SK-N-SH treated with all-trans-retinoic acid at 6 μM for 48 hours (cell line): ENCODE measurements at regions not wholly inside any gene's neighbourhood (a gene's known extent, or its start where the extent isn't known, plus 50 kb on each side); places are given as distances from the start of the nearest gene placed in this dataset.
"Not testable (repeated sequence)": the region's sequence is repeated elsewhere in the genome, so short reads cannot be mapped to it uniquely, and the experiment has no call there.

ENCODE experiments used
- ATAC-seq: fragments of 200-7000 bp; cut with Tn5 transposase; 3 replicates; pipeline ENCODE4 v1.9.1; 2020; ENCODE audit warnings: mild to moderate bottlenecking, moderate library complexity
- BACH2 ChIP-seq: fragments of 250-450 bp; sonication (Bioruptor Pico); IDR thresholded peaks from 2 replicates; pipeline ENCODE4 v1.9.0; 2021; ENCODE audit warnings: mild to moderate bottlenecking, borderline replicate concordance
- CREB5 ChIP-seq: fragments of 250-450 bp; sonication (Bioruptor Pico); IDR thresholded peaks from 2 replicates; pipeline ENCODE4 v1.5.1; 2020; ENCODE audit warnings: low read depth, mild to moderate bottlenecking, moderate library complexity
- CSDC2 ChIP-seq: fragments of 250-450 bp; sonication (Bioruptor Pico); IDR thresholded peaks from 2 replicates; pipeline ENCODE4 v1.5.0; 2020; ENCODE audit warnings: mild to moderate bottlenecking, moderate library complexity
- GLIS3 ChIP-seq: fragments of 250-450 bp; sonication (Bioruptor Pico); IDR thresholded peaks from 2 replicates; pipeline ENCODE4 v1.5.0; 2020; ENCODE audit warnings: mild to moderate bottlenecking, moderate library complexity
- ISL1 ChIP-seq: fragments of 250-450 bp; sonication (Bioruptor Pico); IDR thresholded peaks from 2 replicates; pipeline ENCODE4 v2.1.2; 2022; ENCODE audit warnings: mild to moderate bottlenecking, moderate library complexity
- OSR1 ChIP-seq: fragments of 250-450 bp; sonication (Bioruptor Pico); IDR thresholded peaks from 2 replicates; pipeline ENCODE4 v1.8.0; 2022; ENCODE audit warnings: moderate library complexity, mild to moderate bottlenecking, inconsistent platforms
- PPARA ChIP-seq: fragments of 250-450 bp; sonication (Bioruptor Pico); IDR thresholded peaks from 2 replicates; pipeline ENCODE4 v1.5.0; 2020; ENCODE audit warnings: mild to moderate bottlenecking, borderline replicate concordance
- RARB ChIP-seq: fragments of 250-450 bp; sonication (Bioruptor Pico); IDR thresholded peaks from 2 replicates; pipeline ENCODE4 v1.8.0; 2021; ENCODE audit warnings: mild to moderate bottlenecking, moderate library complexity
- SNAI2 ChIP-seq: fragments of 250-450 bp; sonication (Bioruptor Pico); IDR thresholded peaks from 2 replicates; pipeline ENCODE4 v1.5.0; 2020; ENCODE audit warnings: mild to moderate bottlenecking, moderate library complexity
- TCF4 ChIP-seq: fragments of 250-450 bp; sonication (Bioruptor Pico); IDR thresholded peaks from 2 replicates; pipeline ENCODE4 v1.8.0; 2021; ENCODE audit warnings: mild to moderate bottlenecking, moderate library complexity, borderline replicate concordance
- TOX ChIP-seq: fragments of 250-450 bp; sonication (Bioruptor Pico); IDR thresholded peaks from 2 replicates; pipeline ENCODE4 v1.8.0; 2021; ENCODE audit warnings: mild to moderate bottlenecking, moderate library complexity, borderline replicate concordance
- TSHZ2 ChIP-seq: fragments of 250-450 bp; sonication (Bioruptor Pico); IDR thresholded peaks from 2 replicates; pipeline ENCODE4 v1.5.0; 2020; ENCODE audit warnings: mild to moderate bottlenecking, moderate library complexity
- ZC3H10 ChIP-seq: fragments of 250-450 bp; sonication (Bioruptor Pico); IDR thresholded peaks from 2 replicates; pipeline ENCODE4 v1.5.1; 2021; ENCODE audit warnings: mild to moderate bottlenecking, moderate library complexity
- ZFP3 ChIP-seq: fragments of 250-450 bp; sonication (Bioruptor Pico); IDR thresholded peaks from 2 replicates; pipeline ENCODE4 v1.5.0; 2020; ENCODE audit warnings: mild to moderate bottlenecking, moderate library complexity
- ZNF565 ChIP-seq: fragments of 450-650 bp; formaldehyde crosslinking; conservative IDR thresholded peaks from 2 replicates; pipeline ENCODE4 v1.5.0; 2020; ENCODE audit warnings: low read depth, mild to moderate bottlenecking, moderate library complexity
- ZNF70 ChIP-seq: fragments of 450-650 bp; formaldehyde crosslinking; IDR thresholded peaks from 2 replicates; pipeline ENCODE4 v1.5.0; 2020; ENCODE audit warnings: mild to moderate bottlenecking, moderate library complexity
- TF ChIP-seq, protein P1 (sequence below): fragments of 250-450 bp; sonication (Bioruptor Pico); IDR thresholded peaks from 2 replicates; pipeline ENCODE4 v1.8.0; 2021; ENCODE audit warnings: low read depth, mild to moderate bottlenecking, moderate library complexity, borderline replicate concordance
- TF ChIP-seq, protein P2 (sequence below): fragments of 250-450 bp; sonication (Bioruptor Pico); IDR thresholded peaks from 2 replicates; pipeline ENCODE4 v1.5.1; 2021; ENCODE audit warnings: mild to moderate bottlenecking, moderate library complexity

GRCh38 chr4:128427832-128428366 is 140.3 kb upstream of the PGRMC2 start:
- peak; percentile 99 for ATAC-seq
- TF ChIP-seq CSDC2 (CRISPR knock-in tag) (no peak), ISL1 (CRISPR knock-in tag) (0 out of 2 replicates have a peak, but pooled peaks have one; percentile 8)
- TF ChIP-seq, all 23 proteins: peak for 1

DNA sequence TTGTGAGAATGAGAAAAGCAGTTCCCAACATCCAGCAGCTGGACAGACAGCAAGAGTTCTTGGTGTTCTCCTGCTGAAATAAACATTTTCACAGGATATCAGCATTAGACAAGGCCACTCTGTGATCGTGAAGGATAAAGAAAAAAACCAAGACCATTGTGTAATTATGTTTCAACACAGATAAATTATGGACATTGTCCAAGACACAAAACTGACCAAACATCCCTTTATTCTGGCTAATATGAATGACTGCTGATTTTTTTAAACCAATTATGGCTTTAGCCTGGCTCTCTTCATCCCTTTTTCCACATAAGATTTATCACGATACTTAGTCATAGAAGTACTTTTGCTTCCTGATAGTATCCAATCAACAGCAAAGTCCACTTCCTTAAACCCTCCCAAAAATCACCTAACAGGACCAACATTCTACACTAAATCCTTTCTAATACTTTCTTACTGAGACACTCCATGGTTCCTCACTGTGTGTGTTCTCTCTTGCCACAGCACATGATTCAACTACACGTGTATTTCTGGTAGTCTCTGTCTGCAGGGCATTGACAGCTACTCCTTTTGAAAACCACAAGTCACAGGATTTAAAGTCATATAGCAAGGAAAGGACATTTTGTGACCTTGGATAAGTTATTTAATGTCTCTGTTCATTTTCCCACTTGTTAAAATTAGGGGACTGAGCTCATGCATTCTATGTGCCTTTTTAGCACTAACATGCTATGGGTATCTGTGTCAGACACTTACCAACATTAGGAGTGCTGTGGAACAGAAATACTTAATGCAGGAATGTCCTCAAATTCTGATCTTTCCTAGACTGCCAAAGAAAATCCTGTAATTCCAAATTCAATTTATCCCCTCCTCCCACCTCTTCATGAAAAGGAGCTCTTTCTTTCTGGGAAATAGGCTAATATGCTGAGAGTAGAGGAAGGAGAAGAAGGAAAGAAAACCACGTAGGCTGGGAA is 137.2 kb upstream of the PGRMC2 start:
- no peak for ATAC-seq
- TF ChIP-seq ZNF70 (CRISPR knock-in tag) (no peak), ISL1 (CRISPR knock-in tag) (0 out of 2 replicates have a peak, but pooled peaks have one; percentile 6), OSR1 (CRISPR knock-in tag) (no peak), ZNF565 (CRISPR knock-in tag) (no peak), SNAI2 (CRISPR knock-in tag) (no peak)
- TF ChIP-seq, all 23 proteins: peak for 1

DNA sequence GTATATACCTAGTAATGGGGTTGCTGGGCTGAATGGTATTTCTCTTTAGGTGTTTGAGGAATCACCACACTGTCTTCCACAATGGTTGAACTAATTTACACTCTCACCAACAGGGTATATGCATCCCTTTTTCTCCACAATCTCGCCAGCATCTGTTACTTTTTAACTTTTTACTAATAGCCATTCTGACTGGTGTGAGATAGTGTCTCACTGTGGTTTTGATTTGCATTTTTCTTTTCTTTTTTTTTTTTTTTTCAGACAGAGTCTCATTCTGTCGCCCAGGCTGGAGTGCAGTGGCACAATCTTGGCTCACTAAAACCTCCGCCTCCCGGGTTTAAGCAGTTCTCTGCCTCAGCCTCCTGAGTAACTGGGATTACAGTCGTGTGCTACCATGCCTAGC is 134.7 kb upstream of the PGRMC2 start:
- not testable (repeated sequence) for ATAC-seq

DNA sequence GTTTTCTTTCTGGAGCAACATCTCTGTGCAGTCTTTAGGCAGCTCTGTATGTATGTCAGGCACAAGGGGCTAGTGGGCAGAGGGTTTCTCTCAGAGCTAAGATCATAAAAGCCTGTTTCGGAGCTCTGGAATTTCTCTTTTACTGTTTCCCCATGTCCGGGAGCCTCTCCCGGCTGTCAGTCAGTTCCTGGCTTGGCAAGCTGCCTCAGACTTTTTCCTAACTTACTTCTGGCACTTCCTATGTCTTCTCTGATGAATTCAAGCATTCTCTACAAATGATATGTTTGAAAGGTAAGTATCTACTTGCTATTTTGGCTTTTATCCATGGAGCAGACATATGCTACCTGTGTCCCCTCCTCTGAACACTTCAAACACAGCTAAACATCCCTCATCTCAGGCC is 129.3 kb upstream of the PGRMC2 start:
- no peak; the same call in 2 of the 3 replicates for ATAC-seq
- TF ChIP-seq TSHZ2 (CRISPR knock-in tag) (no peak), ZFP3 (CRISPR knock-in tag) (no peak), ISL1 (CRISPR knock-in tag) (no peak), SNAI2 (CRISPR knock-in tag) (no peak), BACH2 (CRISPR knock-in tag) (no peak), RARB (CRISPR knock-in tag) (no peak), TOX (no peak), PPARA (CRISPR knock-in tag) (no peak), ZC3H10 (CRISPR knock-in tag) (no peak), CREB5 (CRISPR knock-in tag) (no peak), OSR1 (CRISPR knock-in tag) (no peak), GLIS3 (no peak), ZNF70 (CRISPR knock-in tag) (no peak), TCF4 (CRISPR knock-in tag) (no peak), CSDC2 (CRISPR knock-in tag) (no peak)
- TF ChIP-seq, protein P1, sequence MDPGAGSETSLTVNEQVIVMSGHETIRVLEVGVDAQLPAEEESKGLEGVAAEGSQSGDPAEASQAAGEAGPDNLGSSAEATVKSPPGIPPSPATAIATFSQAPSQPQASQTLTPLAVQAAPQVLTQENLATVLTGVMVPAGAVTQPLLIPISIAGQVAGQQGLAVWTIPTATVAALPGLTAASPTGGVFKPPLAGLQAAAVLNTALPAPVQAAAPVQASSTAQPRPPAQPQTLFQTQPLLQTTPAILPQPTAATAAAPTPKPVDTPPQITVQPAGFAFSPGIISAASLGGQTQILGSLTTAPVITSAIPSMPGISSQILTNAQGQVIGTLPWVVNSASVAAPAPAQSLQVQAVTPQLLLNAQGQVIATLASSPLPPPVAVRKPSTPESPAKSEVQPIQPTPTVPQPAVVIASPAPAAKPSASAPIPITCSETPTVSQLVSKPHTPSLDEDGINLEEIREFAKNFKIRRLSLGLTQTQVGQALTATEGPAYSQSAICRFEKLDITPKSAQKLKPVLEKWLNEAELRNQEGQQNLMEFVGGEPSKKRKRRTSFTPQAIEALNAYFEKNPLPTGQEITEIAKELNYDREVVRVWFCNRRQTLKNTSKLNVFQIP = no peak
- TF ChIP-seq, protein P2, sequence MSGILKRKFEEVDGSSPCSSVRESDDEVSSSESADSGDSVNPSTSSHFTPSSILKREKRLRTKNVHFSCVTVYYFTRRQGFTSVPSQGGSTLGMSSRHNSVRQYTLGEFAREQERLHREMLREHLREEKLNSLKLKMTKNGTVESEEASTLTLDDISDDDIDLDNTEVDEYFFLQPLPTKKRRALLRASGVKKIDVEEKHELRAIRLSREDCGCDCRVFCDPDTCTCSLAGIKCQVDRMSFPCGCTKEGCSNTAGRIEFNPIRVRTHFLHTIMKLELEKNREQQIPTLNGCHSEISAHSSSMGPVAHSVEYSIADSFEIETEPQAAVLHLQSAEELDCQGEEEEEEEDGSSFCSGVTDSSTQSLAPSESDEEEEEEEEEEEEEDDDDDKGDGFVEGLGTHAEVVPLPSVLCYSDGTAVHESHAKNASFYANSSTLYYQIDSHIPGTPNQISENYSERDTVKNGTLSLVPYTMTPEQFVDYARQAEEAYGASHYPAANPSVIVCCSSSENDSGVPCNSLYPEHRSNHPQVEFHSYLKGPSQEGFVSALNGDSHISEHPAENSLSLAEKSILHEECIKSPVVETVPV (CRISPR knock-in tag) = no peak
- TF ChIP-seq, all 23 proteins: peak for 0

- no peak for ATAC-seq
- no peak for TF ChIP-seq ZC3H10 (CRISPR knock-in tag)
- TF ChIP-seq ISL1 (CRISPR knock-in tag) = no peak
- TF ChIP-seq, all 23 proteins: peak for 0
These were observed 122.4 kb upstream of the PGRMC2 start for GRCh38 chr4:128410037-128410436.
